ENCODE measurements at regions not wholly inside any gene's neighbourhood (a gene's known extent, or its start where the extent isn't known, plus 50 kb on each side); places are given as distances from the start of the nearest gene placed in this dataset.

- H3K27ac Mint-ChIP-seq = peak overlapping the region; percentile 9
- H3K4me3 Mint-ChIP-seq = peak overlapping the region; percentile 49
- H3K9me3 Mint-ChIP-seq = no peaks in the 10 kb centered on the region
- H3K27me3 Mint-ChIP-seq = no peaks in the 10 kb centered on the region
- H3K36me3 Mint-ChIP-seq (ENCODE audit: low read depth) = no peaks in the 10 kb centered on the region
- peak; percentile 68 for ATAC-seq (replicated peaks)
- peaks cover 39% of the 10 kb centered on the region for H3K4me1 Mint-ChIP-seq
Observed at GRCh38 chr1:108082738-108083562, 117.2 kb downstream of the SLC25A24 start.

- H3K4me3 Mint-ChIP-seq = peak overlapping the region; percentile 49
- peaks cover 40% of the 10 kb centered on the region for H3K4me1 Mint-ChIP-seq
- H3K36me3 Mint-ChIP-seq (ENCODE audit: low read depth) = no peaks in the 10 kb centered on the region
- no peak for ATAC-seq (replicated peaks)
- no peaks in the 10 kb centered on the region for H3K9me3 Mint-ChIP-seq
- H3K27me3 Mint-ChIP-seq = no peaks in the 10 kb centered on the region
- H3K27ac Mint-ChIP-seq = peak overlapping the region; percentile 46
Observed at GRCh38 chr1:108082001-108082400, 117.0 kb upstream of the VAV3 start.

GRCh38 chr1:108080448-108080847 lies 115.5 kb upstream of the VAV3 start:
- H3K4me3 Mint-ChIP-seq = peak overlapping the region; percentile 49
- no peaks in the 10 kb centered on the region for H3K36me3 Mint-ChIP-seq (ENCODE audit: low read depth)
- H3K27me3 Mint-ChIP-seq = no peaks in the 10 kb centered on the region
- peak; percentile 73 for ATAC-seq (replicated peaks)
- no peaks in the 10 kb centered on the region for H3K9me3 Mint-ChIP-seq
- H3K4me1 Mint-ChIP-seq = peaks cover 40% of the 10 kb centered on the region
- peak overlapping the region; percentile 46 for H3K27ac Mint-ChIP-seq

- Mint-ChIP-seq H3K27me3 (no peaks in the 10 kb centered on the region), H3K36me3 (ENCODE audit: low read depth) (no peaks in the 10 kb centered on the region), H3K9me3 (no peaks in the 10 kb centered on the region), H3K4me3 (peak overlapping the region; percentile 49), H3K27ac (peak overlapping the region; percentile 37), H3K4me1 (peaks cover 40% of the 10 kb centered on the region)
- ATAC-seq (replicated peaks) = peak; percentile 42
Observed at GRCh38 chr1:108079440-108080025, 114.6 kb upstream of the VAV3 start.

GRCh38 chr1:108077991-108078390 lies 113.0 kb upstream of the VAV3 start:
- H3K4me1 Mint-ChIP-seq = peaks cover 34% of the 10 kb centered on the region
- no peak for ATAC-seq (replicated peaks)
- no peaks in the 10 kb centered on the region for H3K9me3 Mint-ChIP-seq
- peak overlapping the region; percentile 78 for H3K27ac Mint-ChIP-seq
- no peaks in the 10 kb centered on the region for H3K36me3 Mint-ChIP-seq (ENCODE audit: low read depth)
- peak overlapping the region; percentile 58 for H3K4me3 Mint-ChIP-seq
- no peaks in the 10 kb centered on the region for H3K27me3 Mint-ChIP-seq

- Mint-ChIP-seq H3K36me3 (ENCODE audit: low read depth) (no peaks in the 10 kb centered on the region), H3K4me1 (peaks cover 16% of the 10 kb centered on the region), H3K27ac (no peak overlapping the region), H3K4me3 (no peak overlapping the region), H3K27me3 (no peaks in the 10 kb centered on the region), H3K9me3 (no peaks in the 10 kb centered on the region)
- ATAC-seq (replicated peaks) = no peak
Observed at GRCh38 chr1:108075055-108075454, 110.1 kb upstream of the VAV3 start.

GRCh38 chr1:108072776-108073175 lies 107.8 kb upstream of the VAV3 start:
- peaks cover 5% of the 10 kb centered on the region for H3K4me1 Mint-ChIP-seq
- H3K36me3 Mint-ChIP-seq (ENCODE audit: low read depth) = no peaks in the 10 kb centered on the region
- H3K4me3 Mint-ChIP-seq = no peak overlapping the region
- no peaks in the 10 kb centered on the region for H3K9me3 Mint-ChIP-seq
- no peak for ATAC-seq (replicated peaks)
- no peak overlapping the region for H3K27ac Mint-ChIP-seq
- H3K27me3 Mint-ChIP-seq = no peaks in the 10 kb centered on the region

- no peak overlapping the region for H3K4me3 Mint-ChIP-seq
- ATAC-seq (replicated peaks) = no peak
- H3K27ac Mint-ChIP-seq = no peak overlapping the region
- no peaks in the 10 kb centered on the region for H3K36me3 Mint-ChIP-seq (ENCODE audit: low read depth)
- H3K9me3 Mint-ChIP-seq = peaks cover 1% of the 10 kb centered on the region
- H3K27me3 Mint-ChIP-seq = no peaks in the 10 kb centered on the region
- peaks cover 5% of the 10 kb centered on the region for H3K4me1 Mint-ChIP-seq
Observed at GRCh38 chr1:108072212-108072611, 107.2 kb upstream of the VAV3 start.

GRCh38 chr1:108071601-108072000 lies 106.6 kb upstream of the VAV3 start:
- Mint-ChIP-seq H3K4me1 (peaks cover 5% of the 10 kb centered on the region), H3K36me3 (ENCODE audit: low read depth) (no peaks in the 10 kb centered on the region), H3K4me3 (no peak overlapping the region), H3K9me3 (peaks cover 3% of the 10 kb centered on the region), H3K27ac (no peak overlapping the region), H3K27me3 (no peaks in the 10 kb centered on the region)
- peak; percentile 72 for ATAC-seq (replicated peaks)

- H3K27ac Mint-ChIP-seq = no peak overlapping the region
- ATAC-seq (replicated peaks) = no peak
- no peaks in the 10 kb centered on the region for H3K27me3 Mint-ChIP-seq
- H3K9me3 Mint-ChIP-seq = peaks cover 3% of the 10 kb centered on the region
- H3K4me1 Mint-ChIP-seq = peaks cover 5% of the 10 kb centered on the region
- no peak overlapping the region for H3K4me3 Mint-ChIP-seq
- H3K36me3 Mint-ChIP-seq (ENCODE audit: low read depth) = no peaks in the 10 kb centered on the region
Observed at GRCh38 chr1:108070662-108071061, 105.7 kb upstream of the VAV3 start.

- H3K27me3 Mint-ChIP-seq = no peaks in the 10 kb centered on the region
- ATAC-seq (replicated peaks) = no peak
- H3K4me1 Mint-ChIP-seq = peaks cover 5% of the 10 kb centered on the region
- H3K9me3 Mint-ChIP-seq = peaks cover 3% of the 10 kb centered on the region
- no peaks in the 10 kb centered on the region for H3K36me3 Mint-ChIP-seq (ENCODE audit: low read depth)
- no peak overlapping the region for H3K4me3 Mint-ChIP-seq
- H3K27ac Mint-ChIP-seq = no peak overlapping the region
Observed at GRCh38 chr1:108067884-108068540, 103.0 kb upstream of the VAV3 start.

GRCh38 chr1:108066808-108067207 lies 101.8 kb upstream of the VAV3 start:
- H3K36me3 Mint-ChIP-seq (ENCODE audit: low read depth) = no peaks in the 10 kb centered on the region
- peaks cover under 1% of the 10 kb centered on the region for H3K27me3 Mint-ChIP-seq
- H3K9me3 Mint-ChIP-seq = peaks cover 4% of the 10 kb centered on the region
- no peak overlapping the region for H3K4me3 Mint-ChIP-seq
- no peak overlapping the region for H3K27ac Mint-ChIP-seq
- ATAC-seq (replicated peaks) = no peak
- peaks cover 5% of the 10 kb centered on the region for H3K4me1 Mint-ChIP-seq

GRCh38 chr1:108064255-108064654 lies 99.3 kb upstream of the VAV3 start:
- no peaks in the 10 kb centered on the region for H3K36me3 Mint-ChIP-seq (ENCODE audit: low read depth)
- H3K27ac Mint-ChIP-seq = no peak overlapping the region
- H3K4me1 Mint-ChIP-seq = peaks cover 5% of the 10 kb centered on the region
- peaks cover 8% of the 10 kb centered on the region for H3K9me3 Mint-ChIP-seq
- no peak for ATAC-seq (replicated peaks)
- H3K4me3 Mint-ChIP-seq = no peak overlapping the region
- peaks cover 4% of the 10 kb centered on the region for H3K27me3 Mint-ChIP-seq

GRCh38 chr1:108063703-108064102 lies 98.7 kb upstream of the VAV3 start:
- Mint-ChIP-seq H3K4me3 (no peak overlapping the region), H3K27ac (no peak overlapping the region), H3K36me3 (ENCODE audit: low read depth) (no peaks in the 10 kb centered on the region), H3K9me3 (peaks cover 8% of the 10 kb centered on the region), H3K27me3 (peaks cover 4% of the 10 kb centered on the region), H3K4me1 (peaks cover 5% of the 10 kb centered on the region)
- ATAC-seq (replicated peaks) = peak; percentile 63

- Mint-ChIP-seq H3K4me3 (no peak overlapping the region), H3K27ac (no peak overlapping the region)
Observed at GRCh38 chr1:108059945-108060344, 95.0 kb upstream of the VAV3 start.

More at GRCh38 chr1:108059945-108060344, 95.0 kb upstream of the VAV3 start:
- H3K4me1 Mint-ChIP-seq = no peaks in the 10 kb centered on the region
- no peak for ATAC-seq (replicated peaks)
- peaks cover 7% of the 10 kb centered on the region for H3K27me3 Mint-ChIP-seq
- no peaks in the 10 kb centered on the region for H3K36me3 Mint-ChIP-seq (ENCODE audit: low read depth)
- H3K9me3 Mint-ChIP-seq = peaks cover 6% of the 10 kb centered on the region

Measured in activated T-helper 17 cell treated with anti-CD3 and anti-CD28 coated beads, Interleukin-2, amount 50 U/mL, for 72 hours (primary cell).